GM18858 (cell line): ENCODE measurements at regions not wholly inside any gene's neighbourhood (a gene's known extent, or its start where the extent isn't known, plus 50 kb on each side); places are given as distances from the start of the nearest gene placed in this dataset.
"Not testable (repeated sequence)": the region's sequence is repeated elsewhere in the genome, so short reads cannot be mapped to it uniquely, and the experiment has no call there.

Source experiments
- ATAC-seq: cut with Tn5 transposase; IDR thresholded peaks from one replicate; pipeline ENCODE4 v1.9.1; 2021; ENCODE audit not compliant: unreplicated experiment

DNA sequence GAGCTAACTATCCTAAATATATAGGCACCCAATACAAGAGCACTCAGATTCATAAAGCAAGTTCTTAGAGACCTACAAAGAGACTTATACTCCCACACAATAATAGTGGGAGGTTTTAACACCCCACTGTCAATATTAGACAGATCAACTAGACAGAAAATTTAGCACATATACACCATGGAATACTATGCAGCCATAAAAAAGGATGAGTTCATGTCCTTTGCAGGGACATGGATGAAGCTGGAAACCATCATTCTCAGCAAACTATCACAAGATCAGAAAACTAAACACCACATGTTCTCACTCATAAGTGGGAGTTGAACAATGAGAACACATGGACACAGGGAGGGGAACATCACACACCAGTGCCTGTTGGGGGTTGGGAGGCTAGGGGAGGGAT is 358.9 kb upstream of the KCND2 start:
- not testable (repeated sequence) for ATAC-seq

DNA sequence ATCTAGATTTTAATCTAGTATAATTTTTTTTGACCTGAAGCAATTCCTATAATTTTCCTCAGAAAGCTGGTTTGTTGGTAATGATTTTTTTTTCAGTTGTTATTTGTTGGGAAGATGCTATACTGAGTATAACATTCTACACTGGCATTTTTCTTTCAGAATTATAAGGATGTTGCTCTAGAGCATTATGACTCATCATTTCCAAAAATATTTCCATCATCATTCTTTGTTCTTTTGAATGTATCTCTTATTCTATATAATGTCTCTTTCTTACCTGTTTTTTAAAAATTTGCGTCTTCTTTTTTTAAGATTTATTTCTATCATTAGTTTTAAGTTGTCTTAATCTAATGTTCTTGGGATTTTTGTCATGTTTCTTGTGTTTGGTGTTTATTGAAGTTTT is 356.5 kb upstream of the KCND2 start:
- ATAC-seq: no peak

DNA sequence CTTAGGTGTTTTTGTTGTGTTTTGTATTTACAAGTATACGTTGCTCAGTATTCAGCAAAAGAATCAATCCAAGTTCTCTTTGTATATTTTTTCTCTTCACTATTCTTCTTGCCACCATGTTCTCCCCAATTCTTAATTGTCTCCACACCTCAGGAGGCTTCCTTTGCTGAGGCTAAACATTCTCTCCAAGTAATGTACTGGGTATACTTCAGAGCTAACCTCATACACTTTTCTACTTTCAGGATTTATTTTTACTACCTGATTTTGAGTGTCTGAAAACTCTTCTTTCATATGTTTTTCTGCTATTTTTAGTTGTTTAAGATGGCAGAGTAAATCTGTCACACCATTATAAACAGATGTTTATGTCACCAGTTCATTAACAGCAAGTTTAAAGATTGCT is 354.8 kb upstream of the KCND2 start:
- ATAC-seq: no peak

DNA sequence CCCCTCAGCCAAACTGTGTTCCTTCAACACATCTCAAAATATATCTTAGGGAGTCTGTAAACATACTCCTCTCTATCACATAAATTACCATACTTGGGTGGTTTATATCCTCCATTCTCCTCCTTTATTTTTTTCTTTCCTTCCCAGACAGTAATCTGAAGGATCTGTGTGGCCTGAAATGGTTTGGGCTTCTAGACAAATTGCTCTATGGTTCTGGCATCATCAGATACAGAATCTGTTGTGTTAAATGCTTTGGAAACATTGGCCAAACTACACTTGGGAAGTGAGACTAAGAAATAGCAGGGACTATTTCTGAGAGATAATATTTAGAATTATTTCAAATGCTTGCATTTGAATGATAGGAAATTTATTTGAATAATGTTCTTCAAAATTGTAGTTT is 353.0 kb upstream of the KCND2 start:
- no peak for ATAC-seq

DNA sequence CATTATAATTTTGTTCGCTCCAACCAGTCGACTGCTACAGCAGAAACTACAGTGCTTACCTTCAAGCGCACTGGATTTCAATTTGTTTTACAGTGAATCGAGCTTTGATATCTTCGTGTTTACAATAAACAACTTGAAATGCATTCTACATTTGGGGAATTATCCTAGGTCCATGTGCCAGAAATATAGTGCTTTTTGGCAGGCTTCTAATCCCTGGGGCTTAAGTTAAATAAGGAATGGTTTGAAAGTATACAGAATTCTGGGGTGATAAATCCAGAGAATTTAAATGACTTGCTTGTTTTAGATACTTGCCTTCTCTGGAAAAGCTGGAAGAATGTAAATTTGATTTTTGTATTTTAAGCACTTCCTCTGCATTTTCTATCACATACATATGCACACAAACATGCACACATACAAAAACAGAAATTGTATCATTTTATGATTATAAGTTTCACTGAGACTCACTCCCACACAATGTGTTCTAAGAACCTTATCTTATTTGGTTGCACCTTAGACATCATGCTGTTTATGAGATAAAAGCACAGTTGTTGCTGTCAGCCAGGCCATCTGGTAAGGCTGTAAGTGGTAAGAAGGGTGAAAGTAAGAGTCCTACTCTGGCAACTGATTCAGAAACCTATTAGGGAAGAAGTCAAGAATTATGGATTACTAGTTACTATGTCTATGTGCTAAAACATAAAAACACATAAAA is 347.2 kb upstream of the KCND2 start:
- ATAC-seq: no peak

DNA sequence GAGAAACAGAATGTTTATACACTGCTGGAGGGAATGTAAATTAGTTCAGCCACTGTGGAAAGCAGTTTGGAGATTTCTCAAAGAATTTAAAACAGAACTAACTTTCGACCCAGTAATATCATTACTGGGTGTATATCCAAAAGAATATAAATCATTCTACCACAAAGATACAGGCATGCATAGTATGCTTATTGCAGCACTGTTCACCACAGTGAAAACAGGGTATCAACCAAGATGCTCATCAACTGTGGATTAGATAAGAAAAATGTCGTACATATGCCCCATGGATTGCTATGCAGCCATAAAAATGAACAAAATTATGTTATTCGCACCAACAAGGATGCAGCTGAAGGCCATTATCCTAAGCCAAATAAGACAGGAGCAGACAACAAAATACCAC is 343.1 kb upstream of the KCND2 start:
- no peak for ATAC-seq

DNA sequence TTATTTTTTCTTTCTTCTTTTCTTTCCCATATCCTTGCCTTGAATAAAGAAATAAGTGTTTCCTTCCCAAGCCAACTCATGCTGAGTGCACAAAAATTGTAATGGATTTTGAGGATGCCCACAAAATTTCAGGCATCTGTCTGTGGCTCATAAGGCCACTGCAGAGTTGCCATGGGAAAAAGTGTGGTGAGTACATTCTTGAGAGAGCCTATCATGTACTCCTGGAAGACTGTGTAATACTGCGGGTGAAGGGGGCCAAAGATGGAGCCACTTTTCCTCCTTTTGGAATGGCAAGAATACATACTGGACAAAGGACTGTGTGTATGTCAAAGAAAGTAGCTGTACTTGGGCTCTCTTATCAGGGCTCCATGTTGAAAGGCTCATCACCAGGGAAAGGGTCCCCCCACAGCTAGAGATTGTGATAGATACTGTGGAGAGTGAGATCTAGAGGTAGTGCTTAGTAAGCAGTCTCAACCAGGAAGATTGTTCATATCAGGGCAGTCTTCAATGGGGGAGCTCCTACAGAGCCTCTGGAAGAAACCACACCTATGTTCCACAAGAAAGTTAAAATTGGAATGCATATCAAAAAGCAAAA is 341.6 kb upstream of the KCND2 start:
- ATAC-seq: no peak

DNA sequence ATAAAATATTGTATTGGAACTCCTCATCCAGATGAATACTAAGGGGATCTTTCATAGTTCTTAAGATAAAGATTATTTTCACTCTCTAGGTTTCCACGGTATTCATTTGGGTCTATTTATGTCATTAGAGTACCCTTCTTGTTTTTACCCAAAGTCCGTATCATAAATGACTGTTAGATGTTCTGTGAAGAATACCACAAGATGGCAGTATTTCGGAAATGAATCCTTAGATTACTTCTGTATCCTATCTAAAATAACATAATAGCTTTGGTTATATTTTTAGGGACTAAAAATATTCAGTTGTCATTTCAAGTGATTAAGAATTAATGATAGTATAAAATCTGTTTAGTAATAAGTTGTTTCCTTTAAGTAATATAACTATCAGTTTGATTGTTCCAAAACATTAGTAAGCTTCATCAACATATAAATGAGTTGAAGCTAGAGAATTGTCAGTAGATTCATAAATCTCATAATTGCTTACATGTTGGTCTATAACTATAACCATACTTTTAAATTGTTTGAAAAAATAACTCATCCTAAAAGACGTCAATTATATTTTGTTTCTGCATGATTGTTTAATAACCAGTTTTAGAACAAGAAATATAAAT is 337.5 kb upstream of the KCND2 start:
- peak; percentile 76 for ATAC-seq

DNA sequence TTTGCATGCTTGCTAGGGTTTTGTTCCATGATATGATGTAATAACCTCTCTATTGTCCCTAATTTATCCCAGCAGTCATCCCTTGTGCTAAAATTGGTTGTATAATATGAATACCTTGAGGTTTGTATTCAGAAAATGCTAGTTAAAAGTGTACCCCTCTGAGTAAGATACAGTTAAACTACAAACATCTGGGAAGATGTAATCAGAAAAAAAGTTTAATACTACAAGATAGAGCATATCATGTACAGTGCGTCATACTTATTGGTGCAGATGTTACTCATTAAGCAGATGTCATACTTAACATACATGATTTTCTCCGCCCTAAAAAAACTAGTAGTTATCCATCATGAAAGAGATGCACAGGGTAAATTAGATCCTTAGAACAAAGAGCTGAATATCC is 336.1 kb upstream of the KCND2 start:
- ATAC-seq: no peak

DNA sequence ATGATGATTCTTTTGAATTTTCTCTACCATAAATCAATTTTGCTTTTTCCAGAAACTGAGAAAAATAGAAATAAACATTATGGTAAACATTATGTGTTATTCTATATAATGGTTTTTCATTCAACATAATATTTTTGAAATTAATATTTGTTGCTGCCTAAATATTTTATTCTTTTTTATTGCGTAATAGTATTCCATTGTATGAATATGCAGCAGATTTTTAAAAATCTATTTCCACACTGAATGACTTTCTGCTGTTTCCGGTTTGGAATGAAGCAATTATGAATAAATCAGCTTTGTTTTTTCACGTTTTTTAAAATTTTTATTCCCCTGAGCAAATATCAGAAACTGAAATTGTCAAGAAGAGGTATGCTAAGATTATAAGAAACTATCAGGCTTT is 335.2 kb upstream of the KCND2 start:
- no peak for ATAC-seq

DNA sequence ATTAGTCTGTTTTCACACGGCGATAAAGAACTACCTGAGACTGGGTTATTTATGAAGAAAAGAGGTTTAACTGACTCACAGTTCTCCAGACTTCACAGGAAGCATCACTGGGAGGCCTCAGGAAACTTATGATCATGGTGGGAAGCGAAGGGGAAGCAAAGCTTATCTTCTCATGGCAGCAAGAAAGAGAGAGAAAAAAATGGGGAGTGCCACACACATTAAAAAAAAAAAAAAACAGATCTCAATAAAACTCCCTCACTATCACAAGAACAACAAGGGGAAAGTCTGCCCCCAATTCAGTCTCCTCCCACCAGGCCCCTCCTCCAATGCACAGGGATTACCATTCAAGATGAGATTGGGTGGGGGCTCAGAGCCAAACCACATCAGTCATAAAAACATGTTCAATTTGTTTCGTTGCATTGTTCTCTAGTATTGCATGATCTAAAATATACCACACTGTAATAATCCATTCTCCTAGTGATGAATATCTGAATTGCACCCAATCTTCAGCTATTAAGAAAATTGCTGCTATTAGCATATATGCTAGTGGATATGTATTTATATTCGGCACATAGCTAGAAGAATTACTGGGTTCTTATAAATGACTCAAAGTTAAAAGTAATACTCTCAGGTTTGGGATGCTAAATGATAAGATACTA is 328.9 kb upstream of the KCND2 start:
- ATAC-seq: no peak

DNA sequence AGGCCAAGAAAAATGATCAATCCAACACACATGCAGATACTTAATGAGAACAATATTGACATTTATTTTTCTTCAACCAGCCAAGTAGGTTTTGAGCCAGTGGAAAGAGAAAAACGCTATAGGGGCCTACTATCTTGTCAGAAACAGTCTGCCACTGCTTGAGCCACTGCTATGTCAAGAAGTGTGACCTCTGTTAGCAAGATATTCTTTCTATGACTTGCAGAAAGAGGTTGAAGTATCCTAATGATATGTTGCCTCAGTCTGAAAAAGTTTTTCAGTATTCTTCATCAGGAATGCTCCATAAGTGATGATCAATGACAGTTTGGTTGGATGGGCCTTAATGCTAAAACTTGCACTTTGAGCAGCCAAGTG is 328.4 kb upstream of the KCND2 start:
- no peak for ATAC-seq

DNA sequence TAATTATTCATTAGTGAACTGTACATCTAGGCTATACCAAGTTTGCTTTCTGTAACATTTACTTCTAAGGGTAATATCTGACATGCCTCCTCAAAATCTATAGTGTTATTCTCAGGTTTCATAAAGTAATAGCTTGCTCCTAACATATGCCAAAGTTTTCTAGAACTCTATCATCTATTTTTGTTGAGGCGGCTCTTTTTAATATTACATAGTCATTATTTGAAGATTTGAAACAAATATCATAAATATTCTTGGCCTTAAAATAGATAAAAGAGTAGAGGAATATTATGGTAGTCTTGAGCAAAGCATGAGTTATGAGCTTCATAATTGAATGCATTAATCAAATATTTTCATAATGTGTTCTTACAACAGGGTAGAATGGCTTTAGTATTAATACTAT is 327.2 kb upstream of the KCND2 start:
- no peak for ATAC-seq

DNA sequence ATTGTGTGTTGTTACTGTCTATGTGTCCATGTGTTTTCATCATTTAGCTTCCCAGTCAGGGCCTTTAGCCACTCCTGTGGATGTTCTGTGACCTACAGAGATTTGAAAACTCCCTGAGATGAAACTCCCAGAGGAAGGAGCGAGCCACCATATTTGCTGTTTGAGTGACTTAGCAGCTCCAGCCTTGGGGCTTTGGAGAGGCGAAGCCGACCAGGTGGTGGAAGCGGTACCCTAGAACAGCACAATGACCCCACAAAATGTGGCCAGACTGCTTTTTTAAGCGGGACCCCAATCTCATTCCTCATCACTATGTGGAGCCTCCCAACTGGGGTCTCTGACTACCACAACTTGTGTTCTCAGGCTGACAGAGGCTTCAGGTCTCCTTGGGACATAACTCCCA is 323.9 kb upstream of the KCND2 start:
- ATAC-seq: no peak

DNA sequence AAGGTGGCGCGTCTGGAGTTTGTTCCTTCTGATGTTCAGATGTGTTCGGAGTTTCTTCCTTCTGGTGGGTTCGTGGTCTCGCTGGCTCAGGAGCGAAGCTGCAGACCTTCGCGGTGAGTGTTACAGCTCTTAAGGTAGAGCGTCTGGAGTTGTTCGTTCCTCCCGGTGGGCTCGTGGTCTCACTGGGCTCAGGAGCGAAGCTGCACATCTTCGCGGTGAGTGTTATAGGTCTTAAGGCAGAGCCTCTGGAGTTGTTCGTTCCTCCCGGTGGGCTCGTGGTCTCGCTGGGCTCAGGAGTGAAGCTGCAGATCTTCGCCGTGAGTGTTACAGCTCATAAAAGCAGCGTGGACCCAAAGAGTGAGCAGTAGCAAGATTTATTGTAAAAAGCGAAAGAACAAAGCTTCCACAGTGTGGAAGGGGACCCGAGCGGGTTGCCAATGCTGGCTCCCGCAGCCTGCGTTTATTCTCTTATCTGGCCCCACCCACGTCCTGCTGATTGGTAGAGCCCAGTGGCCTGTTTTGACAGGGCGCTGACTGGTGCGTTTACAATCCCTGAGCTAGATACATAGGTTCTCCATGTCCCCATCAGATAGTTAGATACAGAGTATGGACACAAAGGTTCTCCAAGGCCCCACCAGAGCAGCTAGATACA is 322.5 kb upstream of the KCND2 start:
- not testable (repeated sequence) for ATAC-seq

DNA sequence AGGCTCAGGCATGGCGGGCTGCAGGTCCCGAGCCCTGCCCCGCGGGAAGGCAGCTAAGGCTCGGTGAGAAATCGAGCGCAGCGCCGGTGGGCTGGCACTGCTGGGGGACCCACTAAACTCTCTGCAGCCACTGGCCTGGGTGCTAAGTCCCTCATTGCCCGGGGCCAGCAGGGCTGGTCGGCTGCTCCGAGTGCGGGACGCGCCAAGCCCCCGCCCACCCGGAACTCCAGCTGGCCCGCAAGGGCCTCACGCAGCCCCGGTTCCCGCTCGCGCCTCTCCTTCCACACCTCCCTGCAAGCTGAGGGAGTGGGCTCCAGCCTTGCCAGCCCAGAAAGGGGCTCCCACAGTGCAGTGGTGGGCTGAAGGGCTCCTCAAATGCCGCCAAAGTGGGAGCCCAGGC is 321.4 kb upstream of the KCND2 start:
- not testable (repeated sequence) for ATAC-seq

DNA sequence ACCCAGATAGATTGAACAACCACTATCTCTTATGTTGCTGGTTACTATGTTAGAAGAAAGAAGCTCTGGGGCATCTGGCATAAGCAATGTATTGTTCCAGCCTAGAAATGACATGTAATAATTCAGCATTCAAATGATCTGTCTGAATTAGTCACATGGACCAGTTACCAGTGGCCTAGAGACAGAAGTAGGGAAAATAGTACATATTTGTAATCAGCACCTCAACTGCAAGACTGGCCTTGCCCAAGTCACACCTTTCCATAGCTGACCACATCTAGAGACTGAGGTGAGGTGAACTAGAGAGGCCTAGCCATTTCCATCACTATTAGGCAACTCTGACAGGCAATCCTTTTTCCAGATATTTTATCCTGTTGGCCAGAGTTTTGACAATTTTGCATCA is 315.6 kb upstream of the KCND2 start:
- ATAC-seq: no peak

DNA sequence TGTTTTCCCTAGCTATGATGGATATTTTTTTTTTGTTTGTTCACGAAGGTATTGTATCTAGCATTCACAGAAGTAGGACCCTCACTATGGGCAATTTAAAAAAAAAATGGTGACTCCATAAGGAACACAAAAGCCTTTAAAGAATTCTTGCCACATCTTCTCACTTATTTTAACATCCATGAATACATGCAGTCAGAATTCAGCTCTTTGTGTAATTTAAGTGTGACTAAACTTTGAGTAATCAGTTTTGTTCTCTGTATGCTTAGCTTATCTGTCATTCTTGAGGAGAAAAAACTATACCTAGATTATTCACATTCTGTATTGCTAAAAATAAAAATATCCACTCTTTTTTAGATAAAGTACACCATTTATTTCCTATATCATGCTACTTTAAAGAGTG is 313.2 kb upstream of the KCND2 start:
- no peak for ATAC-seq

DNA sequence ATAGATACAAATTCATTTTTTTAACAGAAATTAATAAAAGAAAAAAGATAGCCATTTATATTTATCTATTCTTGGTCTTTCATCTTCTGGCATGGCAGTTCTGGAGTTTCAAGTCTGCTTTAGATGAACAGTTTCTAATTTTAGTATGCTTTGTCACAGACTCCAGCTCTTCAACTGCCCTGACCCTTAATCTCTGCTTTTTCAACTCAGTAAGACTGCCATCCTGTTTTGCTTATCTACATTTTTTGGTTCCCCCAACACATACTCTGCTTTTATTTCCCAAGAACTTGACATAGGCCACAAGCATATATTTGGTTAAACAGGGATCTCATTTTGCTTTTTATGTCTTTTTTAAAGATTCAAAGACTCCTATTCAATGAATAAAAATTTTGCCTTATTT is 309.3 kb upstream of the KCND2 start:
- ATAC-seq: no peak

DNA sequence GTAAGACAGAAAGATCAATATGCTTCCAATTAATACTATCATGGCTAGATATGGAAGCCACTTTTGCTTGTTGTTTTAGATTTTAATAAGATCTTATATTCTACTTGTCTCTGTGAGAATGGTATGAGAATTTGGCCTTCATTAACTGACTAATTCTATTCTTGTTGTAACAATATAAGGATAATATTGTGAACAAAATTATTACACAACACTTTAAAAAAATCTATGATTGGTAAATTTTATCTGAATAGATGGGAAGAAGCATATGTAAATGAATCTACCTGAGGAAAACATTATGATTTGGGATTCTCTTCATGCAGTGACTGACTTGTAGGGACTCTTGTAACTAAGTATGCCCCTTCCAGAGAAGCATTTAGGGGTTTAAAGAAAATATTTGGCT is 308.9 kb upstream of the KCND2 start:
- no peak for ATAC-seq

DNA sequence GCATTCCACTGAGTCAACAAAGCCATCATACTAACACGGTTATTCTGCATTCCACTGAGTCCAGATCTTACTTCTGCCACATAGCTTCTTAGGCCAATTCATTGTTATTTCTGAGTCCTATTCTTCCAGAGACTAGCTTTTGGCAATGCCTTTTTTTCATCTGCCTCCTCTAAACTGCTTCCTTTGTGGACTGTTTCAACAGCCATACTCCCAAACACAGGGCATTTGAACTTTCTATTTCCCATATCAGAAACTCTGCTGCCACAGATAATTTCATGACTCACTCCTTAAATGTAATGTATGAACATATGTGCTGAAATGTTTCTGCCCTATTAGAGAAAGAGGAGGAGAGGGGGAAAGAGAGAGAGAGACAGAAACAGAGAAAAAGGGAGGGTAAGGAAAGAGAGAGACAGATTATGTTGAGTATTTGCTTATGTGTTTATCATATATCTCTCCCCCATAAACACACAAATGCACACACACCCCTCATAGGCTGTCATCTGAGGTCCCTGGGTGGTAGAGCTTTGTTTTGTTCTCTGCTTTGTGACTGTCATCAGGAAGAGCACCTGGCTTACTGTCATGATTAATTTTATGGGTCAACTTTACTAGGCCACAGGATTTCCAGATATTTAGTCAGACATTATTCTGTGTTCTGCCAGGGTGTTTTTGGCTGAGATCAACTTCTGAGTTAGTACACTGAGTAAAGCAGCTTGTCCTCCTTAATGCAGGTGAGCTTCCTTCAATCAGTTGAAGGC is 308.0 kb upstream of the KCND2 start:
- ATAC-seq: no peak
